GM18520 (cell line): ENCODE measurements at regions not wholly inside any gene's neighbourhood (a gene's known extent, or its start where the extent isn't known, plus 50 kb on each side); places are given as distances from the start of the nearest gene placed in this dataset.
"Not testable (repeated sequence)": the region's sequence is repeated elsewhere in the genome, so short reads cannot be mapped to it uniquely, and the experiment has no call there.

Experiments used
- ATAC-seq: cut with Tn5 transposase; IDR thresholded peaks from one replicate; pipeline ENCODE4 v1.9.1; 2021; ENCODE audit not compliant: unreplicated experiment

DNA sequence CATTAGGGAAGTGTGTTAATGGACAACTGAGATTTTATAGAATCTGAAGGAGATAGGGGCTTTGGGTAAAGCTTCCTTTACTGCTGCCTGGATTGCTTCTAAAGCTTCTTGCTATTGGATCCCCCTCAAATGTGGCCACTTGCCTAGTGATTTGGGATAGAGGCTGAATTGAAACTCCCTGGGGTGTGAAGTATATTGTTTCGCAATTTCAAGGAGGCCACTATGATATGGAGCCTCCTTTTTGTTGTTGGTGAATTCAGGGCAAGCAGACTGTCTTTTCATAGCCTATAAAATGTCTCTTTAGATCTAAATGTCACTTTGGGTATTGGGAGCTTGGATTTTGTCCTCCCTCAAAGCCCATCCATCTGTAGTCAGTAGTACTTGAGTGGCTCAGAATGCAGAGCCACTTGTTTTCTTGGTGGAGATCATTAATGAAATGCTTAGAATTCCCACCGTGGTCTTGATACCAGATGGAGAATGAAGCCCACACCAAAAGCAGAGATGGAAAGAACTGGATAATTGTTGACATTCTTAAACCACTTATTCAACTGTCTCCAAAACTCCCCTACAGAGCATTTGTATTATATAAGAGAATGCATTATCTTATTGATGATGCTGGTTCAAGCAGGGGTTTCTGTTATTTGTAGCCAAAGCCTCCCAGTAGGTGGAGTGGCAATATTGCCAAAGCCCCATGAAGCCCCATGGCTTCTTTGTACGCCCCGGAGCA lies 144.3 kb upstream of the KCNE2 start:
- no peak for ATAC-seq

DNA sequence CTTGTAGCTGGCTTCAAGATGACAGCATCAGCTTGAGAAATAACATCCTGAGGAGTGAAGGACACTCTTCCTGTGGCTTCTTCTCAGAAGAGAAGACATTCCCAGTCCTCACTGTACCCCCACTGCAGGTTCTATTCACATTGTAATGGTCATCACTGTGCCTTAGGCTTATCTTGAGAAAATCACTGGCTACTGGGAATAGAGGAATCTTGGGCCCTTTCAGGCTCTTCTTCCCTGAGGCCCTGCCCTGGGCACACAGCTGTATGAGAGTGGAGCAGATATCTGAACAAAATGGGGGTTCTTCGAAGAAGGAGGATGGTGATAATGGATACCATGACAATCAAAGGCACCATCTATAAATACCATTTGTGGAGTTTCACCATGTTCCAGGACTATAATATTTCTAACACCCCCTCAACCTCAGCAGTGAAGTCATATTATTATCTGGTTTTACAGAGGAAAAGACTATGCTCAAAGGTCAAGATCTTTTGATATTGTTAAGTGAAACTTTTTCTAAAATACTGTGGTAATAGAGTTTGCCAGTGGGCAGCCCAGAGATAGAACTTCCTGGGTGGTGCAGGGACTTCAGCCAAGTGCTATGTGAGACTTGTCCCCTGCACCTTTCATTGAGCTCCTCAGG lies 143.1 kb upstream of the KCNE2 start:
- no peak for ATAC-seq

- no peak for ATAC-seq
Measured at GRCh38 chr21:34221331-34222030, 142.3 kb upstream of the KCNE2 start.

GRCh38 chr21:34222031-34222335 lies 141.8 kb upstream of the KCNE2 start:
- ATAC-seq: no peak

GRCh38 chr21:34223376-34223775 lies 140.4 kb upstream of the KCNE2 start:
- ATAC-seq: no peak

DNA sequence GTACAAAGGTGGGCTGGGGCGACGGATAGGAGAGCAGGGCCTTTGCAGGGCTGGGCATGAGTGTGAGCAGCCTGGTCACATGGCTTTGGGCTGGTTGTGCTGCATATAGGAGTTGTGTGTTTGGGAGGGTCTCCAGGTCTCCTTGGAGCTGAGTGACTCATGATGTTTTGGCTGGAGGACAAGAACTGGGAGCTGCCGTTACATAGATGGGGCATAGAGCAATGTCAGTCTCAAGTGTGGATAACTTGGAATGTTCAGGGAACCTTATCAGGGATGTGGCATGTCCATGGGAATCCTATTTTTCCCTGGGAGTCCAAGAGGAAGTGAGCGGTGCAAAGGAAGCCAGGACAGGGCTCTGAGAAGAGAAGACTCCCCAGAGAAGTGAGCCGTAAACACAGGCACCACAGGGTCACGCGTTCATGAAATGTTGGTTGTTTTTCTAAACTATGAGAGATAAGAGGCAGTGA lies 136.4 kb upstream of the KCNE2 start:
- no peak for ATAC-seq

GRCh38 chr21:34228792-34229191 lies 135.0 kb upstream of the KCNE2 start:
- no peak for ATAC-seq

DNA sequence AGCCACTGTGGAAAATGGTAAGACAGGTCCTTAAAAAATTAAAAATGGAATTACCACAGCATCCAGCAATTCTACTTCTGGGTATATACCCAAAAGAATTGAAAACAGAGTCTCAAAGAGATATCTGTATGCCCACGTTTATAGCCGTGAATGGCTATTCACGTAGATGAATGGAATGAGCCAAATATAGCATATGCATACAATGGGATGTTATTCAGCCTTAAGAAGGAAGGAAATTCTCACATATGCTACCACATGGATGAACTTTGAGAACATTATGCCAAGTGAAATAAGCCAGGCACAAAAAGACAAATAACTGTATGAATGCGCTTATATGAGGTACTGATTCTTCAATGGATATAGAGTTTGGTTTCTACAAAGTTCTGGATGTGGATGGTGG lies 134.5 kb upstream of the KCNE2 start:
- no peak for ATAC-seq

- ATAC-seq: not testable (repeated sequence)
Measured at GRCh38 chr21:34233741-34234140, 130.1 kb upstream of the KCNE2 start.

- no peak for ATAC-seq
Measured at GRCh38 chr21:34235514-34235913, 128.3 kb upstream of the KCNE2 start.

DNA sequence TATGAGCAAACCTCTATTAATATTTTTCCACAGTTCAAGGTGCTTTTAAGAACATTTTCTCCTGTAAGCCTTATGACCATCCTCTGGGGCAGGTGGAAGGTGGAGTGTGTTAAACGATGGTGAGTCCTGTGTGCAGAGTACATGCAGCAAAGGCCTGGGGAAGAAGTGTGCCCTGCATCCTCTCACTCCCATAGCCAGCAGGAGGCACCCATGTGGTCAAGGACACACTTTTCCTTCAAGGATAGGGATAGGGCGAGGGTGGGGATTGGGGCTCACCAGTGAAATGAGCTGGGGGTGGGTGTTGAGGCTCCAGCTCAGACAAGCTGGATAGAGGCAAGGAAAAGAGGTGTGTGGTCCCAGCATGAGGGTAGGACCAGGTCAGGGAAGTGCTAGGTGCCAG lies 120.8 kb upstream of the KCNE2 start:
- ATAC-seq: no peak

DNA sequence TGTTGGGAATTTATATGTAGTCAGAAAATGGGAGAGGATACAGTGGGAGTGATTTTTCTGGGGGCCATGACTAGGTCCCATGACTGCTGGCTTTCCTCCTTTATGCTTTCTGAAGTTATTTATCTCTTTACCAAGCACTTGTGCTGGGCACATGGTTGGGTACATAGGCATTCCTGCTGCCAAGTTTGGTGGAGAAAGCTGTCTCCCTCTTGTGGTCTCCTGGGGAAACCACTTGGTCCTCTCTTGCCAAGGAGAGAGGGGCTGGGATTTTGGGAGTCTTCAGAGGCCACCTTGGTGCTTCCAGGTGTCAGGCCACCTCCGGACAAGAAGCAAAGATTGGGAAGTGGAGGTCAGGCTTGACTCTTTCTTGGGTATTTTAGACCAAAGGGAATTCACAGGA lies 120.2 kb upstream of the KCNE2 start:
- ATAC-seq: no peak

- ATAC-seq: no peak
Measured at GRCh38 chr21:34252751-34253150, 111.1 kb upstream of the KCNE2 start.

DNA sequence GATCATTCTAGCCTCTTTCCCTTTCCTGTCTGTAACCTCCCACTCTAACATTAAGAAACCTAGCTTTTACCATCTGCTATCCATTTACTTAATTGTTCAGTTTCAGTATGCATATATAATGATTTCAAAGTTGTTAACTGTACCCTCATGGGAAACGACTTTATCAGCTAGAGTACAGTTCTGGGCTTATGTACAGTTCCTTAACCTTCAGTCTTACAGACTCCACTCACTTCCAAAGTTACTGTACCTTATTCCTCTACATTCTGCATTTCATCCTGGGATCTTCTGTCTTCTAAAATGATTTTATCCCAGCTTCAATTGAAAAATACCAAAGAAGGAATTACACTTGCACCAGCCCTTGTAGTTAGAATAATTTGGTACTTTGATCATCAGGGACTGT lies 108.7 kb upstream of the KCNE2 start:
- no peak for ATAC-seq

DNA sequence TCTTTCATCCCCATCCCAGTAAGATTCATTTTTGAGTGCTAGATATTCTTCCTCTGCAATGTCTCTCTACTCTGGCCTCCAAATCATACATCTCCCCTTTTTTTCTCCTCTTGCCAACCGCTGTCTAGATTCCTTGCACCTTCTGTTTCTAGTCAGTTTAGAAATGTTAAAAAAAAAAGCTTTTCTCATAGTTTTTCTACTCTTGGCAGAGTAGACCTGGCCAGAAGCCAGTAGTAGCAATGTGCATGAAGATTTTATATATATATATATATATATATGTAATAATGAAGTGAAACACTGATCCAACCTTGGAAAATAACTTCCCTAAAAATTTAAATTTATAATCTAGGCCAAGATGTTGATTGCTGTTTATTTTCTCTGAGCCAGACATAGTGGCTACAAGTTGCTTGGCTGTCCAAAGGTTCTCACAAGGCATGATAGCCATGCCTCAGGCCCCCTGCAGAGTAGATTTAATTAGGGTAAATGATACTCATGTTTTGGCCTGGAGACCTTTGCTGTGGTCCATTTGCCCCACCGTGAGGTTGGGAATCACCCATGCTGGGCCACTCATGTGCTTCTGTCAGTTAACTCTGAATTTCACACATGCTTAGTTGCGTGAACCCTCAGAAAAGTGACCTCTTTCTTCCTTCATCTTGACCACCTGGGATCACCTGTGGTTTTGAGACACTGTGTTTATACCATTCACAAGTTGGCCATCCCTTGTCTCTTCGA lies 103.4 kb upstream of the KCNE2 start:
- ATAC-seq: no peak

DNA sequence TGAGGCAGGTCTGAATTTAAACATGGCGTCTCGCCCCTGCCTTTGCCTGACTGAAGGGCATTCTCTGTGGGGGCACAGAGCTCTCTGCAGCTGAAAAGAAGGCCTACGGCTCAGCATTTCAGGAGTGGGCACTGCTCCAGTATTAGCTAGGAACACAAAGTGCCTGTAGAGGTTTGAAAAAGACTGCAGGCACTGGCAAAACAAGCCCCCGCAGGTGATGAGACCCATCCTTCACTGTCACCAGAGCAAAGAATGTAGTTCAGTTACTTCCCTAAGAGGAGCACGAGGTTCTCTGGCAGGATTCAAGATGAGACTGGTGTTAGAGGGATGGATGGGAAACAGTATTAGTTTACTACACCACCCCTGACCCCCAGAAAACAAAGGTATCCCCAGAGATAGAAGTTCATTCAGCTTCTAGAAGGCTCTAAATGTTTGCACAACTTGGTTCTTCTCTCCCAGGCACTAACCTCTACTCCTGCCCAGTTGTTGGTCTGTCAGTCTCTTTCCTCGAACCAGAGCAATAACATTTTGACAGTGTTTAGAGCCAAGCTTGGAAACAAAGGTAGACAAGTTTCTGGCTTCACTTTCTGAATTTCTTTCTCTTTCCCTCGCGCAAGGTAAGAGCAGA lies 101.9 kb upstream of the KCNE2 start:
- ATAC-seq: no peak

- no peak for ATAC-seq
Measured at GRCh38 chr21:34262469-34262845, 101.3 kb upstream of the KCNE2 start.

DNA sequence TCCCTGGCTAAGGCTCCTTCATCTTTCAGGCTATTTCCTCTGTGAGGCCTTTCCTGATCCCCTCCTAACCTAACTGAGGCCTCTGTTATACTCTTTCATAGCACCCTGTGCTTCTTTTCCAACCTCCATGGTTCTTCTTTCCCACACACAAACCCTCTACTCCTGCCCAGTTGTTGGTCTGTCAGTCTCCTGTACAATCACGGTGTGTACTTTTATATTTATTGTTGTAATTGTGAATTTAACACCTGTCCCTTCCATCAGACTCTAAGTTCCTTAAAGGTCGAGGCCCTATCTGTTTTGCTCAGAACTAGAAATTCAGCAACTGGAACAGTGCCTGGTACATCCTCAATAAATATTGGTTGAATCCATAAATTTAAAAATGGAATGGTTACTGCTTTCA lies 100.2 kb upstream of the KCNE2 start:
- no peak for ATAC-seq

GRCh38 chr21:34266351-34266750 lies 97.5 kb upstream of the KCNE2 start:
- ATAC-seq: no peak

DNA sequence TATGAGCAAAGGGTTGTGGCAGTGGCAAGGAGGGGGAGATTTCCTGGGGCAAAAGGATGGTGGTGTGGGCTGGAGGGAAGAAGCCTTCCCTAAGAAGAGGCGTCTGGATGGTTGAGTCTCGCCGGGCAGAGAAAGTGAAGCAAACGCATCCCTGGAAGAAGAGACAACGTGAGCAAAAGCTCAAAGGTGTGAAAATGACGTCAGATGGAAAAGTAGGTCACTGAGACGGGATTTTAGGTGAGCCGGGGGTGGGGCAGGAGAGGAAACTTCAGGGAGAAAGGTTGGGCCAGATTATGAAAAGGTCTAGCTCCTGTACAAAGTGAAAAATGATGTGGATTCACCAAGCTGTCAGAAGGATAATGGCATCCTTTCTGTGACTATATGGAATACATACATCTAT lies 95.3 kb upstream of the KCNE2 start:
- no peak for ATAC-seq

GRCh38 chr21:34270411-34270810 lies 93.4 kb upstream of the KCNE2 start:
- ATAC-seq: no peak
